ENCODE measurements at regions not wholly inside any gene's neighbourhood (a gene's known extent, or its start where the extent isn't known, plus 50 kb on each side); places are given as distances from the start of the nearest gene placed in this dataset.

DNA sequence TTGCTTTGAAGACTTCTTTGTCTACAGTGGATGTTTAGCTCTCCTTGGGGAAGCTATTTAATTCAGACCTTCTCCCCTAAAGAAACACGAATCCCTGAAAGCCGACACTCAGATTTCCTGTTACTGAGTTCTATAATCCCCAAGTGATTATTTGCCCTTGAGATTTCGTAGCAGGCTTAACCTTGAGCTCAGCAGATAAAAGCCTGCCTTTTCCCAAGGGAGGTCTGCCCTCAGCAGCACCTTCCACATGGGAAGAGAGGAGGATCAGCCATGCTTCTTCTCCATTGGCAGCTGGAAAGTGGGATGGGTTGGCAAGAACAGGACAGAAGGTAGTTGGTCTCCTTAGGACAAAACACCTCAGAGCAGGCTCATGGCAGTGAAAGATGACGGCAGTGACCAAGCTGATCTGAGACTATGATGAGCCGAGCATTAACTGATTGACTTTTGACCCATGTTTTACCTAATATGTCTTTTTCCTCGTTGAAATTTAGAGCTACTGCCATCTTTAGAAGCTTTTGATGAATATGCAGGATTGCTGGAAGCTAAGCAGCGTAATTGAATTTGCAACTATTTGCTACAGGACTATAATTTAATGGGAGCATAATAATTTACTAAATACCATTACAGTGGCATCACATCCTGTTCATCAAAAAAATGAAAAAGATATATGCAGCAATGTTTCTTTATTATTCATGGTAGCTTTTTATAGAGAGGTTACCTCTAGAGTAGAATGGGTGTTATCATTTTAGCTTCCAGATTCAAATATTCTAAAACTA is 511.1 kb upstream of the ID2 start:
- TF ChIP-seq, protein P1, sequence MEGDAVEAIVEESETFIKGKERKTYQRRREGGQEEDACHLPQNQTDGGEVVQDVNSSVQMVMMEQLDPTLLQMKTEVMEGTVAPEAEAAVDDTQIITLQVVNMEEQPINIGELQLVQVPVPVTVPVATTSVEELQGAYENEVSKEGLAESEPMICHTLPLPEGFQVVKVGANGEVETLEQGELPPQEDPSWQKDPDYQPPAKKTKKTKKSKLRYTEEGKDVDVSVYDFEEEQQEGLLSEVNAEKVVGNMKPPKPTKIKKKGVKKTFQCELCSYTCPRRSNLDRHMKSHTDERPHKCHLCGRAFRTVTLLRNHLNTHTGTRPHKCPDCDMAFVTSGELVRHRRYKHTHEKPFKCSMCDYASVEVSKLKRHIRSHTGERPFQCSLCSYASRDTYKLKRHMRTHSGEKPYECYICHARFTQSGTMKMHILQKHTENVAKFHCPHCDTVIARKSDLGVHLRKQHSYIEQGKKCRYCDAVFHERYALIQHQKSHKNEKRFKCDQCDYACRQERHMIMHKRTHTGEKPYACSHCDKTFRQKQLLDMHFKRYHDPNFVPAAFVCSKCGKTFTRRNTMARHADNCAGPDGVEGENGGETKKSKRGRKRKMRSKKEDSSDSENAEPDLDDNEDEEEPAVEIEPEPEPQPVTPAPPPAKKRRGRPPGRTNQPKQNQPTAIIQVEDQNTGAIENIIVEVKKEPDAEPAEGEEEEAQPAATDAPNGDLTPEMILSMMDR (IDR thresholded peaks at IDR 0.05) = no peak
- TF ChIP-seq EP300 (IDR thresholded peaks at IDR 0.05) (no peak), POLR2AphosphoS5 (IDR thresholded peaks at IDR 0.05) (no peak)

All from esophagus muscularis mucosa (tissue), 4 donors.